ENCODE measurements at regions not wholly inside any gene's neighbourhood (a gene's known extent, or its start where the extent isn't known, plus 50 kb on each side); places are given as distances from the start of the nearest gene placed in this dataset.

GRCh38 chr18:37873416-37873815 lies 307.8 kb upstream of the CELF4 start:
- H3K27me3 Mint-ChIP-seq, result no peaks in the 10 kb centered on the region
- no peak for ATAC-seq
- peaks cover 2% of the 10 kb centered on the region for H3K9me3 Mint-ChIP-seq (ENCODE audit: low read depth)
- intact Hi-C loops (cut with DNase I, micrococcal nuclease), result no loop called here
- H3K4me3 Mint-ChIP-seq, result no peak overlapping the region
- H3K36me3 Mint-ChIP-seq (ENCODE audit: low read depth), result no peaks in the 10 kb centered on the region
- POLR2A ChIA-PET, result no interaction called here
- CTCF ChIA-PET, result interaction anchor here (0.9 kb wide), 1 partner anchor 41 kb away, joined by 3 read pairs; no protein-coding TSS in a partner anchor
- DNase-seq, result no peak
- no peak overlapping the region for H3K27ac Mint-ChIP-seq
- no peaks in the 10 kb centered on the region for H3K4me1 Mint-ChIP-seq

GRCh38 chr18:37872562-37872961 lies 307.0 kb upstream of the CELF4 start:
- Mint-ChIP-seq H3K27ac (no peak overlapping the region), H3K4me1 (no peaks in the 10 kb centered on the region), H3K4me3 (no peak overlapping the region), H3K36me3 (ENCODE audit: low read depth) (no peaks in the 10 kb centered on the region), H3K27me3 (no peaks in the 10 kb centered on the region), H3K9me3 (ENCODE audit: low read depth) (peaks cover 2% of the 10 kb centered on the region)
- DNase-seq (no peak), ATAC-seq (no peak)
- intact Hi-C loops (cut with DNase I, micrococcal nuclease), result no loop called here
- CTCF ChIA-PET, result interaction anchor here (0.9 kb wide), 1 partner anchor 42 kb away, joined by 3 read pairs; no protein-coding TSS in a partner anchor
- POLR2A ChIA-PET, result no interaction called here

- CTCF ChIA-PET, result no interaction called here
- DNase-seq (no peak), ATAC-seq (no peak)
- intact Hi-C loops (cut with DNase I, micrococcal nuclease), result no loop called here
- no peak overlapping the region for H3K27ac Mint-ChIP-seq
- POLR2A ChIA-PET, result no interaction called here
- H3K9me3 Mint-ChIP-seq (ENCODE audit: low read depth), result no peaks in the 10 kb centered on the region
- H3K4me1 Mint-ChIP-seq, result no peaks in the 10 kb centered on the region
- no peaks in the 10 kb centered on the region for H3K27me3 Mint-ChIP-seq
- H3K4me3 Mint-ChIP-seq, result no peak overlapping the region
- no peaks in the 10 kb centered on the region for H3K36me3 Mint-ChIP-seq (ENCODE audit: low read depth)
Observed at GRCh38 chr18:37871561-37871960, 306.0 kb upstream of the CELF4 start.

GRCh38 chr18:37869051-37869450 lies 303.5 kb upstream of the CELF4 start:
- Mint-ChIP-seq H3K4me1 (no peaks in the 10 kb centered on the region), H3K9me3 (ENCODE audit: low read depth) (no peaks in the 10 kb centered on the region), H3K36me3 (ENCODE audit: low read depth) (no peaks in the 10 kb centered on the region), H3K4me3 (no peak overlapping the region), H3K27ac (no peak overlapping the region), H3K27me3 (no peaks in the 10 kb centered on the region)
- ATAC-seq, result no peak
- POLR2A ChIA-PET, result no interaction called here
- no peak for DNase-seq
- intact Hi-C loops (cut with DNase I, micrococcal nuclease), result no loop called here
- CTCF ChIA-PET, result no interaction called here

GRCh38 chr18:37864122-37864521 lies 298.5 kb upstream of the CELF4 start:
- H3K4me1 Mint-ChIP-seq, result no peaks in the 10 kb centered on the region
- H3K9me3 Mint-ChIP-seq (ENCODE audit: low read depth), result peaks cover 2% of the 10 kb centered on the region
- ATAC-seq, result no peak
- no peak overlapping the region for H3K27ac Mint-ChIP-seq
- no peaks in the 10 kb centered on the region for H3K36me3 Mint-ChIP-seq (ENCODE audit: low read depth)
- no peak overlapping the region for H3K4me3 Mint-ChIP-seq
- intact Hi-C loops (cut with DNase I, micrococcal nuclease), result no loop called here
- no peaks in the 10 kb centered on the region for H3K27me3 Mint-ChIP-seq
- ChIA-PET CTCF (no interaction called here), POLR2A (no interaction called here)
- no peak for DNase-seq

GRCh38 chr18:37861981-37862380 lies 296.4 kb upstream of the CELF4 start:
- DNase-seq (no peak), ATAC-seq (no peak)
- POLR2A ChIA-PET, result no interaction called here
- no peaks in the 10 kb centered on the region for H3K27me3 Mint-ChIP-seq
- CTCF ChIA-PET, result no interaction called here
- no peak overlapping the region for H3K4me3 Mint-ChIP-seq
- no peaks in the 10 kb centered on the region for H3K4me1 Mint-ChIP-seq
- intact Hi-C loops (cut with DNase I, micrococcal nuclease), result no loop called here
- peaks cover 7% of the 10 kb centered on the region for H3K9me3 Mint-ChIP-seq (ENCODE audit: low read depth)
- no peak overlapping the region for H3K27ac Mint-ChIP-seq
- H3K36me3 Mint-ChIP-seq (ENCODE audit: low read depth), result no peaks in the 10 kb centered on the region

GRCh38 chr18:37854396-37854795 lies 288.8 kb upstream of the CELF4 start:
- ATAC-seq, result no peak
- Mint-ChIP-seq H3K9me3 (ENCODE audit: low read depth) (peaks cover 10% of the 10 kb centered on the region), H3K4me3 (no peak overlapping the region), H3K27me3 (no peaks in the 10 kb centered on the region), H3K27ac (no peak overlapping the region), H3K4me1 (no peaks in the 10 kb centered on the region), H3K36me3 (ENCODE audit: low read depth) (no peaks in the 10 kb centered on the region)
- intact Hi-C loops (cut with DNase I, micrococcal nuclease), result no loop called here
- POLR2A ChIA-PET, result no interaction called here
- CTCF ChIA-PET, result no interaction called here
- no peak for DNase-seq

GRCh38 chr18:37853706-37854105 lies 288.1 kb upstream of the CELF4 start:
- H3K27me3 Mint-ChIP-seq, result no peaks in the 10 kb centered on the region
- ChIA-PET CTCF (no interaction called here), POLR2A (no interaction called here)
- no peak overlapping the region for H3K4me3 Mint-ChIP-seq
- no peaks in the 10 kb centered on the region for H3K4me1 Mint-ChIP-seq
- DNase-seq, result no peak
- no peak for ATAC-seq
- H3K9me3 Mint-ChIP-seq (ENCODE audit: low read depth), result peaks cover 8% of the 10 kb centered on the region
- intact Hi-C loops (cut with DNase I, micrococcal nuclease), result no loop called here
- H3K36me3 Mint-ChIP-seq (ENCODE audit: low read depth), result no peaks in the 10 kb centered on the region
- H3K27ac Mint-ChIP-seq, result no peak overlapping the region

GRCh38 chr18:37852464-37852863 lies 286.9 kb upstream of the CELF4 start:
- ChIA-PET POLR2A (no interaction called here), CTCF (no interaction called here)
- DNase-seq (no peak), ATAC-seq (no peak)
- H3K36me3 Mint-ChIP-seq (ENCODE audit: low read depth), result no peaks in the 10 kb centered on the region
- H3K4me3 Mint-ChIP-seq, result no peak overlapping the region
- no peaks in the 10 kb centered on the region for H3K4me1 Mint-ChIP-seq
- H3K27ac Mint-ChIP-seq, result no peak overlapping the region
- intact Hi-C loops (cut with DNase I, micrococcal nuclease), result no loop called here
- H3K9me3 Mint-ChIP-seq (ENCODE audit: low read depth), result peaks cover 6% of the 10 kb centered on the region
- no peaks in the 10 kb centered on the region for H3K27me3 Mint-ChIP-seq

- DNase-seq, result no peak
- intact Hi-C loops (cut with DNase I, micrococcal nuclease), result no loop called here
- H3K4me1 Mint-ChIP-seq, result no peaks in the 10 kb centered on the region
- no peaks in the 10 kb centered on the region for H3K36me3 Mint-ChIP-seq (ENCODE audit: low read depth)
- no peak for ATAC-seq
- no peaks in the 10 kb centered on the region for H3K27me3 Mint-ChIP-seq
- POLR2A ChIA-PET, result no interaction called here
- H3K9me3 Mint-ChIP-seq (ENCODE audit: low read depth), result no peaks in the 10 kb centered on the region
- no peak overlapping the region for H3K4me3 Mint-ChIP-seq
- CTCF ChIA-PET, result no interaction called here
- H3K27ac Mint-ChIP-seq, result no peak overlapping the region
Observed at GRCh38 chr18:37847544-37847943, 281.9 kb upstream of the CELF4 start.

- no peaks in the 10 kb centered on the region for H3K27me3 Mint-ChIP-seq
- no peak overlapping the region for H3K4me3 Mint-ChIP-seq
Observed at GRCh38 chr18:37846996-37847395, 281.4 kb upstream of the CELF4 start.

GRCh38 chr18:37845498-37845897 lies 279.9 kb upstream of the CELF4 start:
- no peaks in the 10 kb centered on the region for H3K27me3 Mint-ChIP-seq
- DNase-seq (no peak), ATAC-seq (no peak)
- no peaks in the 10 kb centered on the region for H3K36me3 Mint-ChIP-seq (ENCODE audit: low read depth)
- ChIA-PET POLR2A (no interaction called here), CTCF (no interaction called here)
- H3K4me1 Mint-ChIP-seq, result no peaks in the 10 kb centered on the region
- intact Hi-C loops (cut with DNase I, micrococcal nuclease), result no loop called here
- H3K4me3 Mint-ChIP-seq, result no peak overlapping the region
- H3K27ac Mint-ChIP-seq, result no peak overlapping the region
- H3K9me3 Mint-ChIP-seq (ENCODE audit: low read depth), result no peaks in the 10 kb centered on the region

More at GRCh38 chr18:37846996-37847395, 281.4 kb upstream of the CELF4 start:
- intact Hi-C loops (cut with DNase I, micrococcal nuclease), result no loop called here
- ChIA-PET CTCF (no interaction called here), POLR2A (no interaction called here)
- Mint-ChIP-seq H3K9me3 (ENCODE audit: low read depth) (no peaks in the 10 kb centered on the region), H3K36me3 (ENCODE audit: low read depth) (no peaks in the 10 kb centered on the region), H3K27ac (no peak overlapping the region), H3K4me1 (no peaks in the 10 kb centered on the region)
- ATAC-seq (no peak), DNase-seq (no peak)

- Mint-ChIP-seq H3K9me3 (ENCODE audit: low read depth) (peaks cover 2% of the 10 kb centered on the region), H3K36me3 (ENCODE audit: low read depth) (no peaks in the 10 kb centered on the region), H3K4me3 (no peak overlapping the region), H3K4me1 (no peaks in the 10 kb centered on the region), H3K27me3 (no peaks in the 10 kb centered on the region), H3K27ac (no peak overlapping the region)
- ChIA-PET POLR2A (no interaction called here), CTCF (no interaction called here)
- intact Hi-C loops (cut with DNase I, micrococcal nuclease), result no loop called here
- DNase-seq (no peak), ATAC-seq (no peak)
Observed at GRCh38 chr18:37844209-37844970, 278.8 kb upstream of the CELF4 start.

Measured in activated CD4-positive, alpha-beta T cell treated with anti-CD3 and anti-CD28 coated beads for 36 hours (primary cell).